Parathyroid adenoma (tissue), 2 donors: ENCODE measurements at regions not wholly inside any gene's neighbourhood (a gene's known extent, or its start where the extent isn't known, plus 50 kb on each side); places are given as distances from the start of the nearest gene placed in this dataset.

Experiments
- H2AFZ ChIP-seq: fragments of 300-600 bp; sonication (generic); one replicate; pipeline ENCODE4 v1.7.0; 2017; ENCODE audit warnings: antibody characterized with exemption, mild to moderate bottlenecking
- H3K27ac ChIP-seq: fragments of 300-600 bp; sonication (generic); one replicate; pipeline ENCODE4 v1.7.0; 2017
- H3K27me3 ChIP-seq: fragments of 300-600 bp; sonication (generic); one replicate; pipeline ENCODE4 v1.7.0; 2017; ENCODE audit warnings: low read length; ENCODE audit not compliant: control insufficient read depth, insufficient read depth
- H3K36me3 ChIP-seq: fragments of 300-600 bp; sonication (generic); one replicate; pipeline ENCODE4 v1.7.0; 2017; ENCODE audit warnings: low read length; ENCODE audit not compliant: control insufficient read depth, insufficient read depth
- H3K4me1 ChIP-seq: fragments of 300-600 bp; sonication (generic); one replicate; pipeline ENCODE4 v1.7.0; 2017; ENCODE audit warnings: control low read depth
- H3K4me2 ChIP-seq: fragments of 300-600 bp; sonication (generic); one replicate; pipeline ENCODE4 v1.7.0; 2017; ENCODE audit warnings: low read length
- H3K4me3 ChIP-seq: fragments of 300-600 bp; sonication (generic); one replicate; pipeline ENCODE4 v1.7.0; 2017; ENCODE audit warnings: low read depth, low read length
- H3K79me2 ChIP-seq: fragments of 300-600 bp; sonication (generic); one replicate; pipeline ENCODE4 v1.7.0; 2017; ENCODE audit warnings: control low read depth
- H3K9ac ChIP-seq: fragments of 300-600 bp; sonication (generic); one replicate; pipeline ENCODE4 v1.7.0; 2017; ENCODE audit warnings: mild to moderate bottlenecking
- H3K9me3 ChIP-seq: fragments of 300-600 bp; sonication (generic); one replicate; pipeline ENCODE4 v1.7.0; 2017; ENCODE audit warnings: low read length; ENCODE audit not compliant: control insufficient read depth
- CTCF ChIP-seq: fragments of 300-600 bp; sonication (generic); IDR thresholded peaks from one replicate; pipeline ENCODE4 v1.7.0; 2017; ENCODE audit warnings: antibody characterized with exemption, mild to moderate bottlenecking
- donor health status: primary hyperparathyroidism.

GRCh38 chr16:6247775-6248174, 1084.9 kb upstream of the RBFOX1 start:
- H3K9ac ChIP-seq, result no peak overlapping the region
- no peaks in the 10 kb centered on the region for H3K36me3 ChIP-seq
- no peak overlapping the region for H3K4me3 ChIP-seq
- no peak overlapping the region for H3K27ac ChIP-seq
- H3K4me1 ChIP-seq, result no peaks in the 10 kb centered on the region
- TF ChIP-seq CTCF, result no peak
- H2AFZ ChIP-seq, result no peak overlapping the region
- no peaks in the 10 kb centered on the region for H3K79me2 ChIP-seq
- no peaks in the 10 kb centered on the region for H3K27me3 ChIP-seq
- no peaks in the 10 kb centered on the region for H3K9me3 ChIP-seq
- H3K4me2 ChIP-seq, result no peak overlapping the region

- Histone ChIP-seq H3K9me3 (no peaks in the 10 kb centered on the region), H3K36me3 (no peaks in the 10 kb centered on the region), H3K4me3 (no peak overlapping the region), H3K4me1 (no peaks in the 10 kb centered on the region), H3K27ac (no peak overlapping the region), H3K27me3 (no peaks in the 10 kb centered on the region), H3K4me2 (no peak overlapping the region), H3K9ac (no peak overlapping the region), H3K79me2 (no peaks in the 10 kb centered on the region), H2AFZ (no peak overlapping the region)
- TF ChIP-seq CTCF, result no peak
Measured at GRCh38 chr16:6247150-6247549, 1085.5 kb upstream of the RBFOX1 start.

GRCh38 chr16:6246266-6246665, 1086.4 kb upstream of the RBFOX1 start:
- Histone ChIP-seq H3K4me1 (no peaks in the 10 kb centered on the region), H3K4me3 (no peak overlapping the region), H2AFZ (no peak overlapping the region), H3K9ac (no peak overlapping the region), H3K9me3 (no peaks in the 10 kb centered on the region), H3K79me2 (no peaks in the 10 kb centered on the region), H3K36me3 (no peaks in the 10 kb centered on the region), H3K27ac (no peak overlapping the region), H3K4me2 (no peak overlapping the region), H3K27me3 (no peaks in the 10 kb centered on the region)
- TF ChIP-seq CTCF, result no peak

GRCh38 chr16:6232056-6232455, 1100.6 kb upstream of the RBFOX1 start:
- H3K27me3 ChIP-seq, result no peaks in the 10 kb centered on the region
- H3K27ac ChIP-seq, result no peak overlapping the region
- H2AFZ ChIP-seq, result no peak overlapping the region
- no peak for TF ChIP-seq CTCF
- no peaks in the 10 kb centered on the region for H3K9me3 ChIP-seq
- peaks cover 11% of the 10 kb centered on the region for H3K4me1 ChIP-seq
- no peaks in the 10 kb centered on the region for H3K36me3 ChIP-seq
- H3K4me3 ChIP-seq, result no peak overlapping the region
- no peaks in the 10 kb centered on the region for H3K79me2 ChIP-seq
- H3K9ac ChIP-seq, result no peak overlapping the region
- no peak overlapping the region for H3K4me2 ChIP-seq

GRCh38 chr16:6231398-6231797, 1101.2 kb upstream of the RBFOX1 start:
- H3K4me3 ChIP-seq, result no peak overlapping the region
- no peaks in the 10 kb centered on the region for H3K79me2 ChIP-seq
- no peak overlapping the region for H3K9ac ChIP-seq
- no peak overlapping the region for H3K4me2 ChIP-seq
- H3K36me3 ChIP-seq, result no peaks in the 10 kb centered on the region
- no peak overlapping the region for H2AFZ ChIP-seq
- no peaks in the 10 kb centered on the region for H3K27me3 ChIP-seq
- TF ChIP-seq CTCF, result no peak
- H3K9me3 ChIP-seq, result no peaks in the 10 kb centered on the region
- no peak overlapping the region for H3K27ac ChIP-seq
- H3K4me1 ChIP-seq, result peaks cover 11% of the 10 kb centered on the region
